Ishikawa (cell line): ENCODE measurements at regions not wholly inside any gene's neighbourhood (a gene's known extent, or its start where the extent isn't known, plus 50 kb on each side); places are given as distances from the start of the nearest gene placed in this dataset.

Source experiments
- CEBPB ChIP-seq: IDR thresholded peaks from 2 replicates; pipeline ENCODE4 v1.6.1; 2012
- CREB1 ChIP-seq: IDR thresholded peaks from 2 replicates; pipeline ENCODE4 v1.6.1; 2012; ENCODE audit warnings: low read depth
- EGR1 ChIP-seq: IDR thresholded peaks from 2 replicates; pipeline ENCODE4 v1.6.1; 2012
- EP300 ChIP-seq: IDR thresholded peaks from 2 replicates; pipeline ENCODE4 v1.6.1; 2012; ENCODE audit warnings: borderline replicate concordance
- FOXM1 ChIP-seq: IDR thresholded peaks from 2 replicates; pipeline ENCODE4 v1.6.1; 2012; ENCODE audit warnings: low read depth, borderline replicate concordance
- NFIC ChIP-seq: IDR thresholded peaks from 2 replicates; pipeline ENCODE4 v1.6.1; 2012
- RAD21 ChIP-seq: IDR thresholded peaks from 2 replicates; pipeline ENCODE4 v1.6.1; 2012; ENCODE audit warnings: low read depth
- TAF1 ChIP-seq: IDR thresholded peaks from 2 replicates; pipeline ENCODE4 v1.6.1; 2012; ENCODE audit warnings: low read depth, mild to moderate bottlenecking
- TCF12 ChIP-seq: IDR thresholded peaks from 2 replicates; pipeline ENCODE4 v1.6.1; 2012; ENCODE audit warnings: low read depth
- TEAD4 ChIP-seq: IDR thresholded peaks from 2 replicates; pipeline ENCODE4 v1.6.1; 2012
- YY1 ChIP-seq: IDR thresholded peaks from 2 replicates; pipeline ENCODE4 v1.6.1; 2012; ENCODE audit warnings: low read depth
- ZBTB7A ChIP-seq: IDR thresholded peaks from 2 replicates; pipeline ENCODE4 v1.6.1; 2012; ENCODE audit warnings: low read depth
- TF ChIP-seq, protein P1 (sequence below): IDR thresholded peaks from 2 replicates; pipeline ENCODE4 v1.6.1; 2012
- TF ChIP-seq, protein P2 (sequence below): IDR thresholded peaks from 2 replicates; pipeline ENCODE4 v1.6.1; 2012; ENCODE audit warnings: low read depth, mild to moderate bottlenecking
- TF ChIP-seq, protein P3 (sequence below): IDR thresholded peaks from 2 replicates; pipeline ENCODE4 v1.6.1; 2012

DNA sequence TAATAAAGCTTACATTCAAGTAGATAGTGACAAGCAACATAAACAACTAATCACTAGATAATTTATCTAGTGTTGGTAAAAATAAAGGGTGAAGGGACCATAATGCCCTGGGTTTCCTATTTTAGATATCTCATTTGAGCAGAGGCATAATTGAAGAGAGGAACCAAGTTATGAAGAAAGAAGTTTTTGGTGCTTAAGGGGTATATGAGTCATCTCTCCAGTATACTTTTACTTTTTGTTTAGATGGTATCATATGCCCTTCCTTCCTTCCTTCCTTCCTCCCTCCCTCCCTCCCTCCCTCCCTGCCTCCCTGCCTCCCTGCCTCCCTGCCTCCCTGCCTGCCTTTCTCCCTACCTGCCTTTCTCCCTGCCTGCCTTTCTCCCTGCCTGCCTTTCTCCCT is 1053.5 kb upstream of the CELF4 start:
- TF ChIP-seq RAD21 (no peak), TAF1 (no peak), TEAD4 (no peak), EP300 (no peak), CEBPB (no peak), ZBTB7A (no peak), EGR1 (no peak), NFIC (no peak), YY1 (no peak), TCF12 (no peak), FOXM1 (no peak), CREB1 (no peak)
- TF ChIP-seq, protein P1, sequence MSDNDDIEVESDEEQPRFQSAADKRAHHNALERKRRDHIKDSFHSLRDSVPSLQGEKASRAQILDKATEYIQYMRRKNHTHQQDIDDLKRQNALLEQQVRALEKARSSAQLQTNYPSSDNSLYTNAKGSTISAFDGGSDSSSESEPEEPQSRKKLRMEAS = no peak
- TF ChIP-seq, protein P2, sequence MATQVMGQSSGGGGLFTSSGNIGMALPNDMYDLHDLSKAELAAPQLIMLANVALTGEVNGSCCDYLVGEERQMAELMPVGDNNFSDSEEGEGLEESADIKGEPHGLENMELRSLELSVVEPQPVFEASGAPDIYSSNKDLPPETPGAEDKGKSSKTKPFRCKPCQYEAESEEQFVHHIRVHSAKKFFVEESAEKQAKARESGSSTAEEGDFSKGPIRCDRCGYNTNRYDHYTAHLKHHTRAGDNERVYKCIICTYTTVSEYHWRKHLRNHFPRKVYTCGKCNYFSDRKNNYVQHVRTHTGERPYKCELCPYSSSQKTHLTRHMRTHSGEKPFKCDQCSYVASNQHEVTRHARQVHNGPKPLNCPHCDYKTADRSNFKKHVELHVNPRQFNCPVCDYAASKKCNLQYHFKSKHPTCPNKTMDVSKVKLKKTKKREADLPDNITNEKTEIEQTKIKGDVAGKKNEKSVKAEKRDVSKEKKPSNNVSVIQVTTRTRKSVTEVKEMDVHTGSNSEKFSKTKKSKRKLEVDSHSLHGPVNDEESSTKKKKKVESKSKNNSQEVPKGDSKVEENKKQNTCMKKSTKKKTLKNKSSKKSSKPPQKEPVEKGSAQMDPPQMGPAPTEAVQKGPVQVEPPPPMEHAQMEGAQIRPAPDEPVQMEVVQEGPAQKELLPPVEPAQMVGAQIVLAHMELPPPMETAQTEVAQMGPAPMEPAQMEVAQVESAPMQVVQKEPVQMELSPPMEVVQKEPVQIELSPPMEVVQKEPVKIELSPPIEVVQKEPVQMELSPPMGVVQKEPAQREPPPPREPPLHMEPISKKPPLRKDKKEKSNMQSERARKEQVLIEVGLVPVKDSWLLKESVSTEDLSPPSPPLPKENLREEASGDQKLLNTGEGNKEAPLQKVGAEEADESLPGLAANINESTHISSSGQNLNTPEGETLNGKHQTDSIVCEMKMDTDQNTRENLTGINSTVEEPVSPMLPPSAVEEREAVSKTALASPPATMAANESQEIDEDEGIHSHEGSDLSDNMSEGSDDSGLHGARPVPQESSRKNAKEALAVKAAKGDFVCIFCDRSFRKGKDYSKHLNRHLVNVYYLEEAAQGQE = no peak

DNA sequence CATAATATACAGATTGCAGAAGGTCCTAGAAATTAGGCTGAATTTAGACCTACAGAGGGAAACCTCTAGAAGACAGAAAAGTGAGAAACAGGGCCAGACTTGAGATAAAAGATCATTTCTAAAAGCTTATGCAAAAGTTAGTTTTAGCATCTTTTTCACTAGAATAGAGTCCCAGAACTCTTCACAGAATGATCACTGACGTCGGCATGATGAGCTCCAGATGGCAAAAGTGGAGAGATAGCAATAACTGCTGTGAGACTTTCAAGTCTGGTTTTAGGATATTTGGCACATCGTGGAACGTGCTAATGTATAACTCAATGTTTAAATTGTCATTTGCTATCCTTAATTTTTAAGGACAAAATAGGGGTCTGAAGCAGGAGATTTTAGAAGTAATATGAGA is 1050.7 kb upstream of the CELF4 start:
- TF ChIP-seq EGR1 (no peak), RAD21 (no peak), CREB1 (no peak), NFIC (no peak), TAF1 (no peak), TCF12 (no peak), CEBPB (no peak), ZBTB7A (no peak), EP300 (no peak), TEAD4 (no peak), FOXM1 (no peak), YY1 (no peak)
- TF ChIP-seq, protein P1 = no peak
- TF ChIP-seq, protein P2 = no peak
- TF ChIP-seq, protein P3, sequence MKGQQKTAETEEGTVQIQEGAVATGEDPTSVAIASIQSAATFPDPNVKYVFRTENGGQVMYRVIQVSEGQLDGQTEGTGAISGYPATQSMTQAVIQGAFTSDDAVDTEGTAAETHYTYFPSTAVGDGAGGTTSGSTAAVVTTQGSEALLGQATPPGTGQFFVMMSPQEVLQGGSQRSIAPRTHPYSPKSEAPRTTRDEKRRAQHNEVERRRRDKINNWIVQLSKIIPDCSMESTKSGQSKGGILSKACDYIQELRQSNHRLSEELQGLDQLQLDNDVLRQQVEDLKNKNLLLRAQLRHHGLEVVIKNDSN = no peak

DNA sequence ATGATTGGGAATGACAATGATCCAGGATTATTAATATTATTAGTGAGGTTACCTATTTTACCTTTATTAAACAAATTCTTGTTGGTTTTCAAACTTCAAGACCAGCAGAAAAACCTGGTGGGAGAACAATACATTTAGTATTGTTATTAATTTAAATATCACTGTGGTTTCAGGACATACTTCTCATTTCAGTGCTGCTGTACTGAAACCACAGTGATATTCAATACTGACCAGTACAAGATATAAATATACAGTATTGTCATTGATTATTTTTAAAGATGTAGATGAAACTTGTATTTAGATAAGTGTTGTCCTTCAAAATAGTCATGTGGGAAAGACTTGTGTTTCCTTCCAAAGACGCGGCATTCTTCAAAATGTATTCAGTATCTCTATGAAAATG is 1047.3 kb upstream of the CELF4 start:
- TF ChIP-seq TEAD4 (no peak), TAF1 (no peak), RAD21 (no peak), CEBPB (no peak), NFIC (no peak), YY1 (no peak), CREB1 (no peak), ZBTB7A (no peak), TCF12 (no peak), EGR1 (no peak), FOXM1 (no peak), EP300 (no peak)
- TF ChIP-seq, protein P1 = no peak
- TF ChIP-seq, protein P2 = no peak

GRCh38 chr18:38611036-38611964 is 1045.7 kb upstream of the CELF4 start:
- TF ChIP-seq, protein P1 = no peak
- TF ChIP-seq EGR1 (no peak), RAD21 (no peak), CEBPB (no peak), TCF12 (no peak), EP300 (no peak), YY1 (no peak), FOXM1 (no peak), NFIC (no peak), CREB1 (no peak), TAF1 (no peak), TEAD4 (no peak), ZBTB7A (no peak)
- TF ChIP-seq, protein P3 = no peak
- TF ChIP-seq, protein P2 = no peak
